Fibroblast of peridontal ligament (primary cell): ENCODE measurements at regions not wholly inside any gene's neighbourhood (a gene's known extent, or its start where the extent isn't known, plus 50 kb on each side); places are given as distances from the start of the nearest gene placed in this dataset.

Source experiments
- DNase-seq: peaks from one replicate; pipeline ENCODE4 v3.0.0-alpha.2; 2010; ENCODE audit errors: extremely low read depth

GRCh38 chr9:97747201-97747965 lies 50.2 kb upstream of the XPA start:
- DNase-seq = no peak

- no peak for DNase-seq
These were observed 51.4 kb upstream of the XPA start for GRCh38 chr9:97748525-97748924.

- no peak for DNase-seq
These were observed 52.8 kb upstream of the XPA start for GRCh38 chr9:97749928-97750327.

GRCh38 chr9:97751531-97751930 lies 54.4 kb upstream of the XPA start:
- DNase-seq = no peak

- no peak for DNase-seq
These were observed 55.1 kb upstream of the XPA start for GRCh38 chr9:97752274-97752673.

DNA sequence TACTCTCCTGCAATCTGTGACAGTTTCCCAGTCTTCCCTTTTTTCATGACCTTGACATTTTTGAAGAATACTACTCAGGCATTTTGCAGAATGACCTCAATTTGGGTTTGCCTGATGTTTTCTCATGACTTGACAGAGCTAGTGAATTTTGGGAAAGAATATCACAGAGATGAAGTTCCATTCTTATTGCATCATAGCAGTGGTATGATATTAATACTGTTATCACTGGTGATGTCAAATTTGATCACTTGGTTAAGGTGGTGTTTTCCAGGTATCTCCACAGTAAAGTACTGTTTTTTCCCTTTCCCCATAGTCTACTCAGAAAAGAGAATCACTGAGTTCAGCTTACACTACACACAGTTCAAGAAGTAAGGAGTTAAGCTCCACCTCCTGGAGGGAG lies 56.2 kb upstream of the XPA start:
- DNase-seq = no peak

DNA sequence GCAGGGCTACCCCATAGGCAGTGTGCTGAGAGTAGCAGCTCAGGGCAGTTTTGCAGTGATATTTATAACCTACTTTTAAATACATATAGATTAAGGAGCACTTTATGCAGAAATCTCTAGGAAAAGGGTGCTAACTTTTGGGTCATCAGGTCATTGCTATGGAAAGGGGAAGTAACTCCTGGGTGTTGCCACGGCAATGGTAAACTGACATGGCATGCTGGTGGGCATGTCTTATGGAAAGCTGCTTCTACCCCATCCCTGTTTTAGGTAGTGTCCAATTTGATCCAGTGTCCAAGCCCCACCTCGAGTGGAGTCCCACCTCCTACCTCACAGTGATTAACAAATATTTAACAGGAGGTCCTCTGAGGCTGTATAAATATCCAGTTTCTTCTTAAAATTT lies 56.8 kb upstream of the XPA start:
- no peak for DNase-seq

GRCh38 chr9:97755618-97756267 lies 58.6 kb upstream of the XPA start:
- no peak for DNase-seq

GRCh38 chr9:97756991-97757390 lies 59.9 kb upstream of the XPA start:
- no peak for DNase-seq

GRCh38 chr9:97758334-97758916 lies 61.3 kb upstream of the XPA start:
- no peak for DNase-seq

DNA sequence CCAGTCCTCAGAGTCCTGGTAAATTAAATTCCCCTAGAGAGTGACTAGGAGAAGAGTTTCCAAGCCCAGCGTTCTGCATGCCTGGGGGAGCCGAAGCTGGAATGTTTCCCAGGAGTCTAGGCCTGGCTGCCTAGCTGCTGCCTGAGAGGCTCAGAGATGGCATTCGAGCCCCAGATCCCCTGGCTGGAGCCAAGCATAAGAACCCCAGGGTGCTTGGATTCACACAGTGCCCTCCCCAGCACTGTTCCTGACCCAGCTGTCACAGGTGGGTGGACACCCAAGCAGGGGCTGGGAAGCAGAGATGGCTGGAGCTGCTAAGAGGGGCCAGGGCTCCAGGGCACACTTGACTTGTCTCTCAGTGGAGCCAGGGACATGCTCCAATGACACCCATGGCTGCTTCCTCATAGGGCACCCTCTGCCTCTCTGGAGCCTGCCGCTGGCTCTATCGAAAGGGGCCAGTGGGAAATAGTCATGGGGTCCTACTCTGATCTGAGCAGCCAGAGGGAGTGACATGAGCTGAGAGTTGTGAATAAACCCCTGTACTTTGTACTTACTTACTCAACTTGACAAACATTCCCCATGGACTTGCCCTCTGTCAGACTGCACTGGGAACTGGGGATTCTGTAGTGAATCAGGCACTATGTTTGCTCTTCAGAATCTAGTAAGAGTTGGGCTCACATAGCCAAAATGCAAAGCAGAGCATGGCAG lies 62.6 kb upstream of the XPA start:
- no peak for DNase-seq

- no peak for DNase-seq
These were observed 64.0 kb upstream of the XPA start for GRCh38 chr9:97761056-97761598.

GRCh38 chr9:97761879-97762278 lies 64.7 kb upstream of the XPA start:
- DNase-seq = no peak

GRCh38 chr9:97763874-97764273 lies 66.7 kb upstream of the XPA start:
- no peak for DNase-seq

DNA sequence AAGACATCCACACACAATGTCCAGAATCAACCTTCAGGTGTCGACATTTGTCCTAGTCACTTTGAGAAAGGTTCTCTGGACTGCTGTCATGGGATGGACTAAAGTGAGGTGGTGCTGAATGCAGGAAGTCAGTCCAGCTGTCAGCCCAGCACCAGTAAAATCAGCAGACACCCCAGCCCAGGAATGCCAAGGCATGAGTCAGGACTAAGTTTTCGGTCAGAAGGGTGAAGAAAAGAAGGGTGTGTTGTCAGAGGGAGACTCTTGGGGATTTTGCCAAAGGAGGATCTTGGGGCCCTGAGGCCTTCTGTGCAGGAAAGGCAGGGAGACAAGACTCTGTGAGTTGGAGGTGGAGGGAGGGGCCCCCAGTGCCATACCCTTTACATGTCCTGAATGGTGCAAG lies 69.0 kb upstream of the XPA start:
- no peak for DNase-seq

- DNase-seq = no peak
These were observed 69.5 kb upstream of the XPA start for GRCh38 chr9:97766610-97767009.

- DNase-seq = no peak
These were observed 70.8 kb upstream of the XPA start for GRCh38 chr9:97767891-97768290.

GRCh38 chr9:97768746-97769145 lies 71.6 kb upstream of the XPA start:
- DNase-seq = peak; percentile 69

GRCh38 chr9:97769208-97769607 lies 72.1 kb upstream of the XPA start:
- DNase-seq = no peak

DNA sequence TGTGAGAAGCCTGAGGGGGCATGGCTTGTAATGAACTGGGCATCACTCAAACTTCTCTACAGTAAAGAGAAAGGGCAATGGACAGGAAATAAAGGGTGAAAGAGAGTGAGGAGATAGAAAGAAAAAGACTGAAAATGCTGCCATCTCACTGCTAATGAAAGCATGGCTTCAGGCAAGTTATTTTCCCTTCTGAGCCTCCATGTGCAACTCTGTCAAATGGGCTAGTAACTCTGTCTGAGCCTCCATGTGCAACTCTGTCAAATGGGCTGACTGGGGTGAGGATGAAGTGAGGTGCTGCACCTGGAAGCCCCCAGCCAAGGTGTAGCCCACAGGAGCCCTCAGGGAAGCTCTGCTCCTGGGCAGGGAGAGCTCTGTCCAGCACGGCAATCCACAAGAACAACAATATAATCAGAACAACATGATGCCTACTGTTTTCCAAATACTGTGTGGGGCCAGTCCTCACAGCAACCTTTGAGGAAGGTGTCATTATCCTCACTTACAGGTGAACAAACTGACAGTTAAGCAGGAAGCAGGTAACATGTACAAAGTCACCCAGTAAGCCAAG lies 73.8 kb upstream of the XPA start:
- no peak for DNase-seq

GRCh38 chr9:97771641-97772040 lies 74.5 kb upstream of the XPA start:
- DNase-seq = no peak

DNA sequence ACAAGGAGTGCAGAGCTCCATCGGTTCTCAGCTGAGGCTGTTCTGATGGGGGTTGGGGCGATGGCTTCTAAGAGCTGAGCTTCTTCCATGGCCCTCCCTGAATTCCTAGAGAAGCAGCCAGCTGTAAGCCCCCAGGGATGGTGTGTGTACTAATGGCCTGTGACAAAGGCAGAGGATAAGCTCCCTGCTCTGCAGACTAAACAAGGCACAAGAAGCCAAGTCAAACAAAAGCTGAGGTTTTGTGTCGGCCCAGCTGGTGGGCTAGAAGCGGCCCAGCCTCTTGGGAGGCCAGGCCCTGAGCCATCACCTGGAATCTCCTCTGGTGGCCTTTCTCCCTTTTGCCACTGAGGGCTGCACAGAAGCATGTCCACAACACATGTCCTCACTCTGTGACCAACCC lies 75.0 kb upstream of the XPA start:
- DNase-seq = no peak
